ENCODE measurements at regions not wholly inside any gene's neighbourhood (a gene's known extent, or its start where the extent isn't known, plus 50 kb on each side); places are given as distances from the start of the nearest gene placed in this dataset.

GRCh38 chr1:239322369-239322768 is 64.0 kb upstream of the CHRM3 start:
- no peak for DNase-seq (ENCODE audit: low read depth in 2 of 2)

DNA sequence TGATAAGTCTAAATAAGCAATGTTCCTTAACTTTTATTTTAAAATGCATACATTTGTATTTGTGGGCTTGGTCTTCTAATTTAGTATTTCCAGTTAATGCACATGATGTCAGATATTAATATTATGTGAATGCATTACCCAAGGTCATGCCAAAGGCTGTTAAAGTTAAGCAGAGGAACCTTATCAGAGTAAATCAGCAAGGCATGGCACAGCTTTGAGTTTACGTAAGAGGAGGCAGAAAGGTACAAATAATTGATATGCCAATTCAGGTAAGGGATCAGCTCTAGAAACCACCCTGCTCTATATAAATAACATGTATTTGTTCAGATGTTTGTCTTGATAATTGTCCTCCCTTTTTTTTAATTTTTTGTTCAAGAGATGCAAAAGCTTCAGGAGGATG is 64.5 kb upstream of the CHRM3 start:
- DNase-seq (ENCODE audit: low read depth in 2 of 2) = no peak

DNA sequence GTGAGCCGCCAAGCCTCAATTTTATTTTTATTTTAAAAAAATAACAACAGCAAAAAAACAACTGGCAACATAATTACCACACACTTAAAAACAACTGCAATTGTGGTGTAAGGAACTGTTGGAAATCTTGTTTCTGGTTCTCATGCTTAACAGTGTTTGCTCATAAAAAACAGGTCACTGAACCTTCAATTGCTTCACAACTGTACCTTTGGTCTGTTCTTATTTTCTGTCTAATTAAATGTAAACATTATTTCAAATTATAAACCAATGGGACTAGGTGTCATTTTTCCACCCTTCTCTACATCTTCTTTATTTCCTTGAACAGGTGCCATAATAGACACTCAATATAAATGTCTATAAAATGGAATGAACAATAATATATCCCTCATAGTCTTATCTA is 68.4 kb upstream of the CHRM3 start:
- DNase-seq (ENCODE audit: low read depth in 2 of 2) = no peak

GRCh38 chr1:239315631-239316217 is 70.6 kb upstream of the CHRM3 start:
- no peak for DNase-seq (ENCODE audit: low read depth in 2 of 2)

DNA sequence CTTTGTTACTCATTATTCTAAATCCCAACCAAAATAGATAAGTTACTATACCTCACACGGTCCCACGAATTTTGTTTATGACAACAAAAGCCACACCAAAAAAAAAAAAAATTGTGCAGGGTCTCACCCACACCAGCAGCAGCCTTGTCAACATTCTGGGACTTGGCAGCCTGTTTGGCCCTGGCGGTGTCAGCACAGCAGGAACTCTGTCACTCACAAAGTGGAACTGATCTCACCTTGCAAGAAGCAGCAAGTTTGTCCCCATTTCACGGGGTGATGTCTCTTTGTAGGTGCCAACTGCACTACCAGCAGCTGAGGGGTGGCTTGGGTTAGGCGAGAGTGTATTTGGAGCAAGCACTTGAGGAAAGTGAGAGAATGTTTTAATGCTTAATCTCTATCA is 75.0 kb upstream of the CHRM3 start:
- DNase-seq (ENCODE audit: low read depth in 2 of 2) = no peak

GRCh38 chr1:239308701-239309333 is 77.6 kb upstream of the CHRM3 start:
- DNase-seq (ENCODE audit: low read depth in 2 of 2) = no peak

DNA sequence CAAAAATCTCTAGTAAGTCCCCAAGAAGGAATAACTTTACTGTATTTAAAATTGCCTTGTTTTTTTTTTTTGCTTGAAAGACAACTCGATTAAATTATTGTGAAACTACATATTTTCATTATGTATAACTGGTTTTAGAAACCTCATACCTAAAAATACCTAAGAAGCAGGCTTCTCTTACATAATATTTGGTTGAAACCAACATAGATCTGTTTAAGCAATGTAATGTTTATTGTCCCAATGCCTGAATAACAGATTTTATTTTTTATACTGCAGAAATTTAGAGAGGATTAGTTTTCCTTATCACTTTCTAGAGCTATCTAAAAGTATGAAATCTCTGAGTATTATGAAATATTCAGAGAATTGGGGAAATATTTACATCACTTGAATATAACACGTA is 78.5 kb upstream of the CHRM3 start:
- DNase-seq (ENCODE audit: low read depth in 2 of 2) = no peak

DNA sequence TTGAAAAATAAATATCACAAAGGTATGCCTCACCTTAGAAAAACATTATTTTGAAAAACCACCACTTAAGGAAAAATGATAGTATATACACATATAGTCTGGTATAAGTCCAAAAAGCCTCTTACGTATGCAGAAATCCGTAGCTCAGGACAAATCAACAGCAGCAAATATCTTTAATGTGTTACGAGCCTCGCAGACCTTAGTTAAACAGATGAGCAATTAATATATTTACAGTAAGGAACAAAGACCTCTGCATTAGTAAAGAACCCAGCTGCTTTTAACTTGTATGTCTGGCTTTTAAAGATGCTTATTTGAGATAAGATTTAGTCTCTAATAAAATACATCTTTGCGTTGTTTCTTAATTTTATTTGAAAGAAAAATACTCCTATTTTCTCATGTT is 79.9 kb upstream of the CHRM3 start:
- DNase-seq (ENCODE audit: low read depth in 2 of 2) = no peak

GRCh38 chr1:239303289-239303688 is 83.1 kb upstream of the CHRM3 start:
- no peak for DNase-seq (ENCODE audit: low read depth in 2 of 2)

- no peak for DNase-seq (ENCODE audit: low read depth in 2 of 2)
These were observed 83.7 kb upstream of the CHRM3 start for GRCh38 chr1:239302696-239303095.

DNA sequence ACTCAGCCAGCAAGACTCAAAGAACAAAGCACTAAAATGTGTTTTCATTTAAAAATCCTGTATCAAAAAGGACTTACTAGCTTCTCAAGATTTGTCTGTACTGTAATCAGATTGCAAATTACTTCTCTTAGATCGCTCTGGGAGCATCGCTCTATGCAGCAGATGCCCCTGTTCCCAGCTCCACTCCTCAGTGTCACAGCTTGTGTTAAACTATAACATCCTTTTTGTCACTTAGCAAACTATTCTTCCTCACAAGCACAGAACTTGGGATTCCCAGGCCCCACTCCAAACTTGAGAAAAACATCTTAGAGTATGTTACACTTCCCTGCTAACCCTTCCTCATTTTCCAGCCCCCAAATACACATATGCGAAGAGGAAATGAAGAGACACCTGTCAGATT is 85.1 kb upstream of the CHRM3 start:
- no peak for DNase-seq (ENCODE audit: low read depth in 2 of 2)

DNA sequence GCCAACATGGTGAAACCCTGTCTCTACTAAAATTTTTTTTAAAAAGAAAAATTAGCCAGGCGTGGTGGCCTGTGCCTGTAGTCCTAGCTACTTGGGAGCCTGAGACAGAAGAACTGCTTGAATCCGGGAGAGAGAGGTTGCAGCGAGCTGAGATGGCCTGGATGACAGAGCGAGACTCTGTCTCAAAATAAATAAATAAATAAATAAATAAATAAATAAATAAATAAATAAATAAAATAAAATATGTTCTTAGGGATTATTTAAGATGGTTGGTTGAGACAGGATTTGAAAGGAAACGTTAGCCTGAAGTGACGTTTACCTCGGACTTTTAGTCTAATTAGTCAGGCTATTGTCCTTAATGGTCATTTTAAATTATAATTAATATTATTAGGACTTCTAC is 88.5 kb upstream of the CHRM3 start:
- no peak for DNase-seq (ENCODE audit: low read depth in 2 of 2)

DNA sequence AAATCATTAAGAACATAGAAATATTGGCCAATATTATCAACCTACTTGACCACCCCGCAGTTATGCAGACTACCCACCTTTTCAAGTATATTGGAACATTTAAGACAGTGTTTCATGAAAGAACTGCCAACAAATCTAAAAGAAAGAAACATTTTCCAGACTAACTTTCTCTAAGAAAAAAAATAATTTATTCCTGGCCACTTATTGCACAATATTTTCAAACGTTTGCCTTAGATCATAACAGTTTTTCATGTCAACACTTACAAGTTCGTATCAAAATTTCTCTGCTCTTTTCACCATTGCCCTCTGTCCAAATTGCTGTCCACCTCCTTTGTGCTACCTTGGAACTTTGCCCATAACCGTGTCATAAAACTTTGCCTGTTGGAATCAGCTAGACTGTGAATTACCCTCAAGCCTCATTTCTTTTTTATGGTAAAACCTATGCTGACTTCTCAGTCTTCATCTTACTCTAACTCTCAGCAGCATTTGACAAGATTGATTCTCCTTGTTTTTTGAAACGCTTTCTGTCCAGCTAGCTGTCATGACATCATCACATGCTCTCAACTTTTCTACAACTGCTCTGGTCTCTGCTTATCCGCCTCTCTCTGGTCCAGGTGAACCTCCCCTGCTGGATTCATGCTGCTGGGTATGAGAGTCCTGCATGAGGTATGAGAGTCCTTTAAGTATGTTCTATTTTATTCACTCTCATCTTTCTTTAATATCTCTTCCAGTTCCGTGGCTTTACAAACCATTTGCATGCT is 92.8 kb upstream of the CHRM3 start:
- no peak for DNase-seq (ENCODE audit: low read depth in 2 of 2)

- peak in 1 of 2 experiments; percentile 13 for DNase-seq (ENCODE audit: low read depth in 2 of 2)
These were observed 97.4 kb upstream of the CHRM3 start for GRCh38 chr1:239288820-239289554.

GRCh38 chr1:239287296-239287695 is 99.1 kb upstream of the CHRM3 start:
- DNase-seq (ENCODE audit: low read depth in 2 of 2) = no peak

DNA sequence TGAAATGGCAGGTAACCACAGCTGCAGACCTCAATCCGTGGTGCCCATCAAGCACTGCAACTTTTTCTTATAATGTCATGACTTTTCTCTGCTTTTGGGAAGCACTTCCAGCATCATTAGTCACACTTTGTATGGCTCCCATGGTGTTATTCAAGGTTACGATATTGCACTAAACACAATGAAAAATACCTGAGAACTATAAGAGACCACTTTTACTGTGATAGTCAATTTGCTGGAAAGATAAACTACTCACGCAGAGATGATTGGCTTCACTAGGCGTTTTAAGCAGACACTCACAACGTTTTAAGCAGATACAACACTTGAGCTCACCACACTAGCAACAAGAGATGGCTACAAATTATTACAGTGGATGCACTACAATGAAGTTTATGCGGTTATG is 103.2 kb upstream of the CHRM3 start:
- no peak for DNase-seq (ENCODE audit: low read depth in 2 of 2)

GRCh38 chr1:239282411-239282810 is 104.0 kb upstream of the CHRM3 start:
- DNase-seq (ENCODE audit: low read depth in 2 of 2) = no peak

DNA sequence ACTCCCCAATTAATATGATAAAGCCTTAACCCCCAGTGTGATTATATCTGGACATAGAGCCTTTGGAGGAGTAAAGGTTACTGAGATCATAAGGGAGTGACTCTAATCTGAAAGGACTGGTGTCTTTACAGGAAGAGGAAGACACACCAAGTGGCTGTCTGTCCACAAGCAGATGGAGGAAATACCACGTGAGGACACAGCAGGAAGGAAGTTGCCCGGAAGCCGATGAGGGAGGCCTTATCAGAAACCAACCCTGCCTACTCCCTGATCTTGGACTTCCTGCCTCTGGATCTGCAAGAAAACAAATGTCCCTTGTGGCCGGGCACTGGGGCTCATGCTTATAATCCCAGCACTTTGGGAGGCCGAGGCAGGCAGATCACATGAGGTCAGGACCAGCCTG is 110.3 kb upstream of the CHRM3 start:
- DNase-seq (ENCODE audit: low read depth in 2 of 2) = no peak

GRCh38 chr1:239274242-239274830 is 112.0 kb upstream of the CHRM3 start:
- DNase-seq (ENCODE audit: low read depth in 2 of 2) = no peak

GRCh38 chr1:239270509-239270908 is 115.9 kb upstream of the CHRM3 start:
- DNase-seq (ENCODE audit: low read depth in 2 of 2) = no peak

DNA sequence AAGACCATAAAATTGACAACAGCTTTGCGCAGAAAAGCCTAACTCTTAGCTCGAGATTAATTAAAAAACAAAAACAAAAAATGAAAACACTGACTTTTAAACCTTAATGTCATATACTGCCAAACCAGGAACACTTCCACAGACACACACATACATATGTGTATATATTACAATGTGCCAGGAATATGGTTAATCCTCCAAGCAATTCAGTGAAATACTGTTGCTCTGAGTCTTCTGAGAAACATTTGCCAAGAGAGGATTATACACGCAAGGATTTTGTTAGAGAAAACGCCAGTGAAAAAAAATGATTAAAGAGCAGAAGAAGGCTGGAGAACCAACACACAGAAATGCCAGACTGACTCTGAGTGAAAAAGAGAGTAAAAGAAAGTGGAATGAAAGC is 116.7 kb upstream of the CHRM3 start:
- no peak for DNase-seq (ENCODE audit: low read depth in 2 of 2)

DNA sequence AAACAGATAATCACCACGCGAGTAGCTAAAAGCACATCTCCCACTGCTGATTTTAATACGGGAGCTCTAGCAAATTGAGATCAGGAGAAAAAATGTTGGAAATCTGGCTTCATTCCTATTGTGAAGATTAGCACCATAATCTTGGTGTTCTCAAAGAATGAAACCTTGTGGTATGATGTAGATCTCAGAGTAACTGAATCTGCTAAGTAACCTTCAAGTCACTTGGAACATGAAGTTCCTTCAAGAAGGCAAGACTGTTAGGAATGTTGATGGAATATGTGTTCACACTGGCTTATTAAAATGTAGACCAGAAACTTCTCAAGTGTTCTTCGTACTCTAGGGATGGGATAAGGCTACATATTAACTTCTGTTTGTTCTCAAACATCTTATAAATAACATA is 117.4 kb upstream of the CHRM3 start:
- DNase-seq (ENCODE audit: low read depth in 2 of 2) = no peak

Measured in fibroblast of skin of left biceps (primary cell).